SK-N-SH (cell line): ENCODE measurements at regions not wholly inside any gene's neighbourhood (a gene's known extent, or its start where the extent isn't known, plus 50 kb on each side); places are given as distances from the start of the nearest gene placed in this dataset.

Source experiments
- CTCF ChIP-seq: fragments of 200-600 bp; sonication (generic); IDR thresholded peaks from 2 replicates; pipeline ENCODE4 v1.6.1; 2017; ENCODE audit warnings: antibody characterized with exemption, mild to moderate bottlenecking, moderate library complexity
- MXI1 ChIP-seq: IDR thresholded peaks from 2 replicates; pipeline ENCODE4 v1.6.1; 2012; ENCODE audit warnings: mild to moderate bottlenecking, low read depth, low read length, improper control_type of control experiment
- NFIC ChIP-seq: IDR thresholded peaks from 2 replicates; pipeline ENCODE4 v1.4.0; 2012; ENCODE audit warnings: borderline replicate concordance
- RAD21 ChIP-seq: IDR thresholded peaks from 2 replicates; pipeline ENCODE4 v1.6.1; 2012; ENCODE audit warnings: mild to moderate bottlenecking, low read length
- TAF1 ChIP-seq: IDR thresholded peaks from 2 replicates; pipeline ENCODE4 v1.6.1; 2012; ENCODE audit warnings: low read depth, mild to moderate bottlenecking, low read length, moderate library complexity, borderline replicate concordance
- USF2 ChIP-seq: fragments of 150-350 bp; IDR thresholded peaks from 2 replicates; pipeline ENCODE4 v1.6.1; 2017; ENCODE audit warnings: antibody characterized with exemption, low read length, low read depth, borderline replicate concordance
- YY1 ChIP-seq: IDR thresholded peaks from 2 replicates; pipeline ENCODE4 v1.4.0; 2012; ENCODE audit warnings: low read depth, mild to moderate bottlenecking

GRCh38 chr15:31270767-31271166, 55.9 kb upstream of the KLF13 start:
- TF ChIP-seq CTCF = no peak
- TF ChIP-seq USF2 = no peak
- no peak for TF ChIP-seq MXI1
- TF ChIP-seq RAD21 = no peak
- no peak for TF ChIP-seq TAF1
- no peak for TF ChIP-seq NFIC
- no peak for TF ChIP-seq YY1
